Keratinocyte (primary cell): ENCODE measurements at regions not wholly inside any gene's neighbourhood (a gene's known extent, or its start where the extent isn't known, plus 50 kb on each side); places are given as distances from the start of the nearest gene placed in this dataset.
A peak's percentile ranks its signal among the peaks of the same experiment; 100 is the strongest.

ENCODE experiments used
- DNase-seq: peaks from one replicate; pipeline ENCODE4 v3.0.0-alpha.2; 2011; ENCODE audit warnings: low read depth, missing footprints, low spot score
- FAIRE-seq: peaks from 2 replicates; lab custom pipeline; 2011; peaks lifted over from hg19 to GRCh38; lab: Jason Lieb, UNC
- H2AFZ ChIP-seq: 2 replicates; pipeline ENCODE4 v1.6.0; 2012; ENCODE audit warnings: low read length, control low read depth, inconsistent platforms; ENCODE audit not compliant: control insufficient read depth
- H3K27ac ChIP-seq: 2 replicates; pipeline ENCODE4 v1.5.1; 2011; ENCODE audit warnings: low read length; ENCODE audit not compliant: control insufficient read depth, insufficient read depth
- H3K27me3 ChIP-seq: 3 replicates; pipeline ENCODE4 v1.6.0; 2011; ENCODE audit warnings: low read length; ENCODE audit not compliant: control insufficient read depth, insufficient read depth; ENCODE audit errors: extremely low read depth
- H3K36me3 ChIP-seq, 2 experiments: 2 replicates in 1 of 2; 3 replicates in 1 of 2; pipeline ENCODE4 v1.5.1; 2011; ENCODE audit warnings: low read length in 2 of 2, mild to moderate bottlenecking in 1 of 2; ENCODE audit not compliant: control insufficient read depth in 2 of 2, insufficient read depth in 2 of 2; ENCODE audit errors: extremely low read depth in 1 of 2
- H3K4me1 ChIP-seq: 3 replicates; pipeline ENCODE4 v1.5.1; 2011; ENCODE audit warnings: low read length; ENCODE audit not compliant: control insufficient read depth, insufficient read depth; ENCODE audit errors: extremely low read depth
- H3K4me2 ChIP-seq: 3 replicates; pipeline ENCODE4 v1.6.0; 2011; ENCODE audit warnings: low read depth, low read length; ENCODE audit not compliant: control insufficient read depth, insufficient read depth; ENCODE audit errors: extremely low read depth
- H3K4me3 ChIP-seq, 3 experiments: fragments of 200-600 bp in 1 of 3; sonication (generic) in 1 of 3; 2 replicates in 2 of 3; 3 replicates in 1 of 3; pipeline ENCODE4 v1.5.1; 2011 to 2016; ENCODE audit warnings: low read length in 3 of 3, mild to moderate bottlenecking in 3 of 3, control low read depth in 2 of 3, inconsistent platforms in 1 of 3, low read depth in 1 of 3, mixed read lengths in 1 of 3, mixed run types in 1 of 3, moderate library complexity in 1 of 3; ENCODE audit not compliant: control insufficient read depth in 2 of 3, insufficient read depth in 2 of 3; ENCODE audit errors: extremely low read depth in 1 of 3
- H3K79me2 ChIP-seq: 2 replicates; pipeline ENCODE4 v1.6.0; 2012; ENCODE audit warnings: low read length; ENCODE audit not compliant: control insufficient read depth, insufficient read depth
- H3K9ac ChIP-seq: 3 replicates; pipeline ENCODE4 v1.6.0; 2011; ENCODE audit warnings: low read length; ENCODE audit not compliant: control insufficient read depth, insufficient read depth; ENCODE audit errors: extremely low read depth
- H3K9me1 ChIP-seq: 3 replicates; pipeline ENCODE4 v1.6.0; 2011; ENCODE audit warnings: low read length; ENCODE audit not compliant: control insufficient read depth, insufficient read depth; ENCODE audit errors: extremely low read depth
- H3K9me3 ChIP-seq: 2 replicates; pipeline ENCODE4 v1.5.1; 2012; ENCODE audit warnings: low read depth, low read length; ENCODE audit not compliant: control insufficient read depth
- H4K20me1 ChIP-seq: 3 replicates; pipeline ENCODE4 v1.6.0; 2011; ENCODE audit warnings: low read length; ENCODE audit not compliant: control insufficient read depth, insufficient read depth; ENCODE audit errors: extremely low read depth
- CTCF ChIP-seq, 3 experiments: IDR thresholded peaks in 1 of 3; conservative IDR thresholded peaks in 1 of 3; optimal IDR thresholded peaks in 1 of 3; 2 replicates in 2 of 3; 3 replicates in 1 of 3; pipeline versions ENCODE3 to v1.5.1; 2011; ENCODE audit warnings: low read length in 3 of 3, mild to moderate bottlenecking in 3 of 3, moderate library complexity in 2 of 3, control low read depth in 1 of 3, inconsistent platforms in 1 of 3; ENCODE audit not compliant: insufficient read depth in 2 of 3; ENCODE audit errors: extremely low read depth in 1 of 3
- EZH2 ChIP-seq: IDR thresholded peaks from one replicate; pipeline ENCODE4 v1.6.1; 2012; ENCODE audit warnings: inconsistent platforms, mild to moderate bottlenecking, low read length, moderate library complexity
- dilution Hi-C: fragments of 300-500 bp; cut with MboI; formaldehyde crosslinking; loops from one replicate; pipeline ENCODE4 v1.7.0; 2020; ENCODE audit warnings: low sequenced_read_pairs; ENCODE audit not compliant: extremely low pct_ligation_motif_present

- Histone ChIP-seq H3K27me3 (no peaks in the 10 kb centered on the region), H3K9me1 (no peaks in the 10 kb centered on the region), H3K79me2 (no peaks in the 10 kb centered on the region), H3K9ac (no peak overlapping the region), H3K4me3 (no peak overlapping the region), H3K36me3 (no peaks in the 10 kb centered on the region), H2AFZ (peak overlapping the region; percentile 91), H3K9me3 (no peaks in the 10 kb centered on the region), H3K4me2 (peak overlapping the region; percentile 45), H3K4me1 (peaks cover 15% of the 10 kb centered on the region), H4K20me1 (no peaks in the 10 kb centered on the region), H3K27ac (peak overlapping the region; percentile 14)
- FAIRE-seq (no peak), DNase-seq (no peak)
- TF ChIP-seq CTCF (optimal IDR thresholded peaks at IDR 0.05 in 1 of 3, IDR thresholded peaks at IDR 0.05 in 1 of 3, conservative IDR thresholded peaks at IDR 0.05 in 1 of 3; ENCODE audit: extremely low read depth in 1 of 3, insufficient read depth in 2 of 3, low read length in 3 of 3), result no peak
- TF ChIP-seq EZH2, result no peak
- dilution Hi-C loops, result no loop called here
These were observed 328.6 kb downstream of the PCNX1 start for GRCh38 chr14:71235875-71236274.

GRCh38 chr14:71236487-71236886 lies 329.2 kb downstream of the PCNX1 start:
- dilution Hi-C loops, result no loop called here
- no peak overlapping the region for H3K27ac ChIP-seq
- peaks cover 19% of the 10 kb centered on the region for H3K4me1 ChIP-seq
- H3K79me2 ChIP-seq, result no peaks in the 10 kb centered on the region
- H3K27me3 ChIP-seq, result no peaks in the 10 kb centered on the region
- no peak overlapping the region for H3K9ac ChIP-seq
- DNase-seq, result no peak
- no peak for TF ChIP-seq CTCF (optimal IDR thresholded peaks at IDR 0.05 in 1 of 3, IDR thresholded peaks at IDR 0.05 in 1 of 3, conservative IDR thresholded peaks at IDR 0.05 in 1 of 3; ENCODE audit: extremely low read depth in 1 of 3, insufficient read depth in 2 of 3, low read length in 3 of 3)
- TF ChIP-seq EZH2, result no peak
- H3K36me3 ChIP-seq, result no peaks in the 10 kb centered on the region
- FAIRE-seq, result peak; percentile 72
- no peaks in the 10 kb centered on the region for H4K20me1 ChIP-seq
- H3K4me2 ChIP-seq, result peak overlapping the region; percentile 45
- peak overlapping the region; percentile 91 for H2AFZ ChIP-seq
- H3K9me3 ChIP-seq, result no peaks in the 10 kb centered on the region
- no peaks in the 10 kb centered on the region for H3K9me1 ChIP-seq
- H3K4me3 ChIP-seq, result no peak overlapping the region
